Mucosa of descending colon (tissue), 3 donors: ENCODE measurements at regions not wholly inside any gene's neighbourhood (a gene's known extent, or its start where the extent isn't known, plus 50 kb on each side); places are given as distances from the start of the nearest gene placed in this dataset.

ENCODE experiments used
- ATAC-seq: fragments of 200-7000 bp; cut with Tn5 transposase; one replicate; pipeline ENCODE4 v1.9.1; 2020; ENCODE audit warnings: mild to moderate bottlenecking, moderate library complexity
- DNase-seq, 3 donors: peaks; one replicate each; pipeline ENCODE4 v3.0.0-alpha.2; 2020
- H3K36me3 ChIP-seq: fragments of 200-600 bp; one replicate; pipeline ENCODE4 v1.8.0; 2021; ENCODE audit warnings: low read depth, mild to moderate bottlenecking
- H3K4me1 ChIP-seq: fragments of 200-600 bp; one replicate; pipeline ENCODE4 v1.8.0; 2021; ENCODE audit warnings: low read depth, mild to moderate bottlenecking
- H3K4me3 ChIP-seq: fragments of 200-600 bp; one replicate; pipeline ENCODE4 v1.8.0; 2021; ENCODE audit warnings: mild to moderate bottlenecking
- H3K9me3 ChIP-seq: fragments of 200-600 bp; one replicate; pipeline ENCODE4 v1.8.0; 2021; ENCODE audit warnings: mild to moderate bottlenecking
- intact Hi-C, 2 donors: fragments of 100-400 bp; cut with DNase I in 1 of 2; cut with micrococcal nuclease in 1 of 2; formaldehyde crosslinking; loops; one replicate each; pipeline versions ENCODE4 v1.11.0 to v1.11.1; 2022; cut with DNase I, micrococcal nuclease
- TF ChIP-seq, protein P1 (sequence below): fragments of 200-600 bp; IDR thresholded peaks from one replicate; pipeline ENCODE4 v1.8.0; 2022; ENCODE audit warnings: antibody characterized with exemption, mild to moderate bottlenecking
- donor health status: DM: no; HTN: no; CAD: no; lungs with moderate emphysema.
- donor health status: DM: no; HTN: no; CAD: no.
- donor health status: DM: no; HTN: yes; CAD: no.

DNA sequence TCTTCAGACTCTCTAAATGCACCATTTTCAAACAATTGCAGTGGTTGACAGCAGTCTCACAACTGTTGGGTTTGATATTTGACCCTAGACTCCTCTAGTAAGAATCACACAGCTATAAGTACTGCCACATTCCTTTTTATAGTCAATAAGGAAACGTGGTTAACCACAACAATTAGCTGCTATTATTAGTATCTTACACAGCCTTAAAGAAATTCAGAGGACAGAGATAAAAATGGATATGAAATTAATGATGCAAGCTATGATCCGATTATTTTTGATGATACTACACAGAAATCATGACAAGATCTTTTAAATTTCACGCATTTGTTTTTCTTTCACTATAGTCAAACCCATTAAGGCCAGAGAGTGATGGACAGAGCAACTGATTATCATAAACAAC, 288.6 kb upstream of the C9orf72 start:
- ATAC-seq (no peak), DNase-seq (no peak)
- TF ChIP-seq, protein P1, sequence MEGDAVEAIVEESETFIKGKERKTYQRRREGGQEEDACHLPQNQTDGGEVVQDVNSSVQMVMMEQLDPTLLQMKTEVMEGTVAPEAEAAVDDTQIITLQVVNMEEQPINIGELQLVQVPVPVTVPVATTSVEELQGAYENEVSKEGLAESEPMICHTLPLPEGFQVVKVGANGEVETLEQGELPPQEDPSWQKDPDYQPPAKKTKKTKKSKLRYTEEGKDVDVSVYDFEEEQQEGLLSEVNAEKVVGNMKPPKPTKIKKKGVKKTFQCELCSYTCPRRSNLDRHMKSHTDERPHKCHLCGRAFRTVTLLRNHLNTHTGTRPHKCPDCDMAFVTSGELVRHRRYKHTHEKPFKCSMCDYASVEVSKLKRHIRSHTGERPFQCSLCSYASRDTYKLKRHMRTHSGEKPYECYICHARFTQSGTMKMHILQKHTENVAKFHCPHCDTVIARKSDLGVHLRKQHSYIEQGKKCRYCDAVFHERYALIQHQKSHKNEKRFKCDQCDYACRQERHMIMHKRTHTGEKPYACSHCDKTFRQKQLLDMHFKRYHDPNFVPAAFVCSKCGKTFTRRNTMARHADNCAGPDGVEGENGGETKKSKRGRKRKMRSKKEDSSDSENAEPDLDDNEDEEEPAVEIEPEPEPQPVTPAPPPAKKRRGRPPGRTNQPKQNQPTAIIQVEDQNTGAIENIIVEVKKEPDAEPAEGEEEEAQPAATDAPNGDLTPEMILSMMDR: no peak
- no peaks in the 10 kb centered on the region for H3K4me1 ChIP-seq
- no peaks in the 10 kb centered on the region for H3K9me3 ChIP-seq
- H3K36me3 ChIP-seq: no peaks in the 10 kb centered on the region
- no peak overlapping the region for H3K4me3 ChIP-seq
- intact Hi-C loops: no loop called here

DNA sequence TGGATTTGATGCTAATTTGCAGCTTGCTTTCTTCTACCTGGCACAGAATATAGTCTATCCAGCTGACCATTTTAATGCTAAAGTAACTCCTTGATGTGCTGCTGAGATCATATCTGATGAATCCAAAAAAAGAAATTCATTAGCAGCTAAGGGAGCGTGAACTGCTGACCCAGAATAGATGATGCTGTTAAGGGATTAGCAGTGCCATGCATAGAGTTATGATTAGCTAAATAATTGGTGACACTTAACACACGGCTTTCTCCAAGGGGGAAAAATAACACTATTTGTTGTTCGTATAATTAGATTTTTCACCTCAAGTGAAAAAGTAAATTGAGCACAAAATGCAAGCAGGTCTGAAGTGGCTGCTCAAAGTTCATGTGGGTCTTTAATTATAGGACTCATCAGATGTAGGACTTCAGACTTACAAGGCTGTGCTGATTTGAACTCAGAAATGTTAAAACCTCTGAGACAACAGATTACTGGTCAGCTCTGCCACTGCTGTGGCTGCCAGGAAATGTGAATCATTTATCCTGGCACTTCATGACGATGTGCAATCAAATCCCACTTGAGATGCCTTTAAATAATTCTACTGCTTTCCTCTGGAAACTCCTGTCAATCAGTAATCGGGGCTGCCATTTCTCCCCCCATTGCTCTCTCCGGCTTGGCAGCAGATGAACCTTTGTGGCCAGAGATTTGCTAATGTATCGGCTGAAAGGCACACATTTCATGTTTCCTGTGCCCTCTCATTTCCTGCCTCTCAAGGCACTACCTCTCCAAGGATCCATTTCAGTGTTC, 291.6 kb upstream of the C9orf72 start:
- ATAC-seq (no peak), DNase-seq (no peak)
- Histone ChIP-seq H3K36me3 (no peaks in the 10 kb centered on the region), H3K4me1 (no peaks in the 10 kb centered on the region), H3K9me3 (no peaks in the 10 kb centered on the region), H3K4me3 (no peak overlapping the region)
- TF ChIP-seq, protein P1: no peak
- intact Hi-C loops: no loop called here

DNA sequence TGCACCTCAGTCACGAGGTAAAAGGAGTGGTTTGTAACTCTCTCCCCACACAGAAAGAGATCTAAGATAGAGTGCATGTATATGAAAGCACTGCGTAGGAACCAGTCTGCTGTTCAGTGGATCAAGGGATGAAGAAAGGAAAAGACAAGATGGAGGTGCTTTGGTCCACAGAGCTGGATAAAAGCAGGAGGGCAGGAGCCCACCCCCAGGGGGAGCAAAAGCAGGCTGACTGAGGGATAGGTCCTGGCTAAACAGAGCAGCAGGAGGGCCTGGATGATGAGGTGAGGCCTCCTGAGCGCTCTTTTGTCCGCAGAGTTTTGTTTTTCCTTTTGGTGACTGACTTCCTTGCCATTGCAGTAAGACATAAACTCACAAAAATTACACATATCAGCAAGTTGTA, 293.5 kb upstream of the C9orf72 start:
- ATAC-seq (no peak), DNase-seq (no peak)
- no peak overlapping the region for H3K4me3 ChIP-seq
- H3K9me3 ChIP-seq: no peaks in the 10 kb centered on the region
- H3K4me1 ChIP-seq: no peaks in the 10 kb centered on the region
- intact Hi-C loops: no loop called here
- TF ChIP-seq, protein P1: no peak
- no peaks in the 10 kb centered on the region for H3K36me3 ChIP-seq

DNA sequence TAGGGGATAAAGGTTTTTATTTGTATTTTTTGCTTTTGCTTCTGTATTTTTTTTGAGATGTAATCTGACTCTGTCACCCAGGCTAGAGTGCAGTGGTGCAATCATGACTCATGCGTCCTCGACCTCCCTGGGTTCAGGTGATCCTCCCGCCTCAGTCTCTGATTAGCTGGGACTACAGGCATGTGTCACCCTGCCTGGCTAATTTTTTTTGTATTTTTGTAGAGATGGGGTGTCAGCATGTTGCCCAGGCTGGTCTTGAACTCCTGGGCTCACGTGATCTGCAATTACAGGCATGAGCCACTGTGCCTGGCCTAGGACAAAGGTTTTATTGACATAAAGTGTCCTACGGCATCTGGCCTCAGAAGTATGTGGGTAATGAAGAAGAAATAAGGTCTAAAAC, 297.1 kb upstream of the C9orf72 start:
- ATAC-seq (no peak), DNase-seq (no peak)
- TF ChIP-seq, protein P1: no peak
- H3K4me1 ChIP-seq: no peaks in the 10 kb centered on the region
- intact Hi-C loops: no loop called here
- H3K9me3 ChIP-seq: no peaks in the 10 kb centered on the region
- H3K36me3 ChIP-seq: no peaks in the 10 kb centered on the region
- H3K4me3 ChIP-seq: no peak overlapping the region

DNA sequence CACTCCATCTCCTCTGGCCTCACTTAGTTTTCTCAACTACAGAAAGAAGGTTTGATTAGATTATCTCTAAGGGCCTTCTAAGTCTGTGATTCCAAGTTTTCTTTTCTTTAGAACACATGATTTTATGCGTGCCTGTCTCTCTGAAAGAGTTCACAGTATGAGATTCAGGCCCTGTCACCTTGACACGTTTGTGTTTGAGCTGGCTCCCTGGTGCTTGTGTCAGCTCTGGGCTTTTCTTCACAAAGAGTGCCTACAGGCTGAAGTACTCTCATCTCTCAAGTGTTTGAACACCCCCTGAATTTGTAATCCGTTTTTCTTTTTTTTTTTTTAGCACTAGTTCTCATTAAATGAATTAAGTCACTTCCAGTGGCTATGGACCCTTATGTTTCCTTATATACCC, 306.9 kb upstream of the C9orf72 start:
- no peak for ATAC-seq

More for the DNA sequence above, 306.9 kb upstream of the C9orf72 start:
- no peak overlapping the region for H3K4me3 ChIP-seq
- no peak for DNase-seq
- no peaks in the 10 kb centered on the region for H3K4me1 ChIP-seq
- TF ChIP-seq, protein P1: no peak
- no peaks in the 10 kb centered on the region for H3K9me3 ChIP-seq
- intact Hi-C loops: no loop called here
- H3K36me3 ChIP-seq: no peaks in the 10 kb centered on the region
